Prostate gland (tissue), 2 donors: ENCODE measurements at regions not wholly inside any gene's neighbourhood (a gene's known extent, or its start where the extent isn't known, plus 50 kb on each side); places are given as distances from the start of the nearest gene placed in this dataset.

Source experiments
- CTCF ChIP-seq, 4 experiments: fragments of 200-600 bp in 2 of 4; fragments of 450-650 bp in 2 of 4; sonication (generic) in 2 of 4; IDR thresholded peaks; 1 replicate in 3 of 4; 2 replicates in 1 of 4; pipeline ENCODE4 v1.5.1; 2016 to 2019; ENCODE audit warnings: antibody characterized with exemption in 4 of 4, mild to moderate bottlenecking in 2 of 4, moderate library complexity in 2 of 4
- POLR2A ChIP-seq: fragments of 450-650 bp; IDR thresholded peaks from one replicate; pipeline ENCODE4 v1.6.1; 2016; ENCODE audit warnings: antibody characterized with exemption, mild to moderate bottlenecking

GRCh38 chr13:106942563-106942962 is 374.6 kb upstream of the ARGLU1 start:
- no peak for TF ChIP-seq CTCF (IDR thresholded peaks at IDR 0.05)
- TF ChIP-seq POLR2A = no peak
